Large intestine (tissue), 3 donors: ENCODE measurements at regions not wholly inside any gene's neighbourhood (a gene's known extent, or its start where the extent isn't known, plus 50 kb on each side); places are given as distances from the start of the nearest gene placed in this dataset.
"Not testable (repeated sequence)": the region's sequence is repeated elsewhere in the genome, so short reads cannot be mapped to it uniquely, and the experiment has no call there.

Source experiments
- DNase-seq, 2 donors: peaks; one replicate each; pipeline versions ENCODE4 v3.0.0 to v3.0.0-alpha.2; 2013
- H3K27ac ChIP-seq: one replicate; pipeline ENCODE4 v1.5.1; 2013; ENCODE audit warnings: low read length
- H3K27me3 ChIP-seq: 2 replicates; pipeline ENCODE4 v1.6.1; 2013; ENCODE audit warnings: low read length; ENCODE audit not compliant: control insufficient read depth, insufficient read depth
- H3K36me3 ChIP-seq: 2 replicates; pipeline ENCODE4 v1.6.1; 2013; ENCODE audit warnings: low read length; ENCODE audit not compliant: control insufficient read depth, insufficient read depth
- H3K4me1 ChIP-seq: one replicate; pipeline ENCODE4 v1.6.1; 2013; ENCODE audit warnings: low read length; ENCODE audit not compliant: control insufficient read depth, insufficient read depth
- H3K4me3 ChIP-seq: one replicate; pipeline ENCODE4 v1.5.1; 2013; ENCODE audit warnings: low read length
- H3K9me3 ChIP-seq: one replicate; pipeline ENCODE4 v1.6.1; 2013; ENCODE audit warnings: mild to moderate bottlenecking, low read depth, low read length, moderate library complexity; ENCODE audit not compliant: control insufficient read depth
- WGBS: methylation state at CpG from one replicate; pipeline ENCODE4 v1.1.5; 2013; ENCODE audit warnings: low lambda C conversion rate; ENCODE audit not compliant: insufficient coverage; 5-methylcytosine and 5-hydroxymethylcytosine counted together

- Histone ChIP-seq H3K27me3 (no peaks in the 10 kb centered on the region), H3K4me1 (no peaks in the 10 kb centered on the region), H3K9me3 (no peaks in the 10 kb centered on the region), H3K4me3 (no peak overlapping the region), H3K36me3 (no peaks in the 10 kb centered on the region), H3K27ac (no peak overlapping the region)
- no peak for DNase-seq
- WGBS, result no CpG with 5 or more reads among the region's 1 CpG
These were observed 106.3 kb upstream of the TCF4 start for GRCh38 chr18:55694291-55694690.

DNA sequence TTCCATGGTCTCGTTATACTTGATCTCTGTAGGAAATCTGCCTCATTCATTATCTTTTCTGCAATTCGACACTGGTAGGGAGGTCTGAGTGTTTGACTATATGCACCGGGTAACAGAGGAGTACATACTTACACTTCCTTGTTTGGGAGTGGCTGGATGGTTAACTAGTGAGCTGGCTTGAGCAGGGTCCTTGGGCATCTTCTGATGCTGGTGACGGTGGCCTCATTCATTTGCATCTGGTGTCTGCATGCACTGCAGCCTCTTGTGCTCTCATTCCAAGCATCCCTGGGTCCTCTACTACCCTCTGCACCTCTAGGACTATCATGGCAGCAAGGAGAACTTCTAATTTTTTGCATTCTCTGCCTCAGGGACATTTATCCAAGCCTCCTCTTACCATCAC, 100.0 kb upstream of the TCF4 start:
- H3K9me3 ChIP-seq, result no peaks in the 10 kb centered on the region
- no peak overlapping the region for H3K27ac ChIP-seq
- WGBS, result no CpG with 5 or more reads among the region's 4 CpGs
- H3K4me1 ChIP-seq, result no peaks in the 10 kb centered on the region
- no peaks in the 10 kb centered on the region for H3K27me3 ChIP-seq
- H3K4me3 ChIP-seq, result no peak overlapping the region
- H3K36me3 ChIP-seq, result no peaks in the 10 kb centered on the region
- no peak for DNase-seq

- WGBS, result 90% methylated on average over 2 of the region's 3 CpGs
- H3K9me3 ChIP-seq, result no peaks in the 10 kb centered on the region
- H3K36me3 ChIP-seq, result no peaks in the 10 kb centered on the region
- H3K4me1 ChIP-seq, result no peaks in the 10 kb centered on the region
- H3K27ac ChIP-seq, result no peak overlapping the region
- no peak overlapping the region for H3K4me3 ChIP-seq
- DNase-seq, result no peak
- no peaks in the 10 kb centered on the region for H3K27me3 ChIP-seq
These were observed 99.1 kb upstream of the TCF4 start for GRCh38 chr18:55687106-55687505.

DNA sequence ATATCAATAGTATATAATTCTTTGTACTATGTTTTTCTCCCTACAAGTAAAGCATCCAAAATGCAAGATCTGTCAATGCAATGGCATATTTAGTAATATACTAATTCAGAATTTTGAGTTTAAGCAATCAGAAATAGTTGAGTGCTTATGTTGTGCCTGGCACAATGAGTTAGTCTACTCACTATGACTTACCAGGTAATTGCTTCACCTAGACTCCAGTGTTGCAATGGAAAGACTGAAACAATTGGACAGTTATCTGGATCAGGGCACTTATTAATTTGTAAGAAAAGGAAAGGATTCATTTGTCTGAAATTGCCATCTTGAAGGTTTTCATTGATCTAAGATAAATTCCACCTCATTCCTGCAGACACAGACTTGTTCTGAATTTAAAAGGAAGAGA, 97.6 kb upstream of the TCF4 start:
- Histone ChIP-seq H3K4me3 (no peak overlapping the region), H3K27ac (no peak overlapping the region), H3K4me1 (no peaks in the 10 kb centered on the region), H3K36me3 (no peaks in the 10 kb centered on the region), H3K27me3 (no peaks in the 10 kb centered on the region), H3K9me3 (no peaks in the 10 kb centered on the region)
- no peak for DNase-seq

- DNase-seq, result no peak
- no CpG with 5 or more reads among the region's 12 CpGs for WGBS
- Histone ChIP-seq H3K36me3 (no peaks in the 10 kb centered on the region), H3K9me3 (no peaks in the 10 kb centered on the region), H3K4me1 (no peaks in the 10 kb centered on the region), H3K27ac (no peak overlapping the region), H3K4me3 (no peak overlapping the region), H3K27me3 (no peaks in the 10 kb centered on the region)
These were observed 84.8 kb upstream of the TCF4 start for GRCh38 chr18:55672574-55673361.

- H3K27me3 ChIP-seq, result no peaks in the 10 kb centered on the region
- H3K4me1 ChIP-seq, result no peaks in the 10 kb centered on the region
- no peak overlapping the region for H3K27ac ChIP-seq
- H3K9me3 ChIP-seq, result peaks cover 5% of the 10 kb centered on the region
- no peak overlapping the region for H3K4me3 ChIP-seq
- no peaks in the 10 kb centered on the region for H3K36me3 ChIP-seq
- 100% methylated on average over 1 of the region's 5 CpGs for WGBS
- DNase-seq, result no peak
These were observed 77.5 kb upstream of the TCF4 start for GRCh38 chr18:55665506-55665905.

- H3K27me3 ChIP-seq, DNase-seq, H3K27ac ChIP-seq, H3K36me3 ChIP-seq, H3K4me1 ChIP-seq, H3K4me3 ChIP-seq, H3K9me3 ChIP-seq: not testable (repeated sequence)
- 100% methylated on average over 3 of the region's 45 CpGs for WGBS
These were observed 76.9 kb upstream of the TCF4 start for GRCh38 chr18:55664758-55665400.

- H3K36me3 ChIP-seq, result no peaks in the 10 kb centered on the region
- DNase-seq, result no peak
- no peak overlapping the region for H3K4me3 ChIP-seq
- no peak overlapping the region for H3K27ac ChIP-seq
- no peaks in the 10 kb centered on the region for H3K27me3 ChIP-seq
- H3K9me3 ChIP-seq, result peaks cover 5% of the 10 kb centered on the region
- no peaks in the 10 kb centered on the region for H3K4me1 ChIP-seq
- WGBS, result 90% methylated on average over 2 of the region's 4 CpGs
These were observed 75.9 kb upstream of the TCF4 start for GRCh38 chr18:55663891-55664290.

DNA sequence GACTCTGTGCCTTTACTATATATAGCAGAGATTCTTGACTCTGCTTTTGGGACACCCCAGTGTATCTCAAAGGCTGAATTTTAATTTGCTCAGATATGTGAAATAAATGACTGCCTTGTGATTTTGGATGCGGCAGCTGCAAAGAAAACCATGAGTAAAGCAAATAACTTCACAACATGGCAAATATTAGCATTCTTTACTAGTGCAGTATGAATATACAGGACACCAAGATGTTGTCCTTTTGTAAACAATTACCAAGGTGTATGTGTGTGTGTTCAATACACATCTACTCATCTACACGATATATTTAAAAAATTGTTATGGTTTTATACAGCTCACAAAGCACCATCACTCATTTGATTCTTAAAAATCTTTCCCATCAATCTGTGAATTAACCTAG, 70.6 kb upstream of the TCF4 start:
- no peak for DNase-seq
- Histone ChIP-seq H3K27me3 (no peaks in the 10 kb centered on the region), H3K4me3 (no peak overlapping the region), H3K36me3 (no peaks in the 10 kb centered on the region), H3K4me1 (no peaks in the 10 kb centered on the region), H3K9me3 (no peaks in the 10 kb centered on the region), H3K27ac (no peak overlapping the region)
- 86% methylated on average over 1 of the region's 2 CpGs for WGBS

DNA sequence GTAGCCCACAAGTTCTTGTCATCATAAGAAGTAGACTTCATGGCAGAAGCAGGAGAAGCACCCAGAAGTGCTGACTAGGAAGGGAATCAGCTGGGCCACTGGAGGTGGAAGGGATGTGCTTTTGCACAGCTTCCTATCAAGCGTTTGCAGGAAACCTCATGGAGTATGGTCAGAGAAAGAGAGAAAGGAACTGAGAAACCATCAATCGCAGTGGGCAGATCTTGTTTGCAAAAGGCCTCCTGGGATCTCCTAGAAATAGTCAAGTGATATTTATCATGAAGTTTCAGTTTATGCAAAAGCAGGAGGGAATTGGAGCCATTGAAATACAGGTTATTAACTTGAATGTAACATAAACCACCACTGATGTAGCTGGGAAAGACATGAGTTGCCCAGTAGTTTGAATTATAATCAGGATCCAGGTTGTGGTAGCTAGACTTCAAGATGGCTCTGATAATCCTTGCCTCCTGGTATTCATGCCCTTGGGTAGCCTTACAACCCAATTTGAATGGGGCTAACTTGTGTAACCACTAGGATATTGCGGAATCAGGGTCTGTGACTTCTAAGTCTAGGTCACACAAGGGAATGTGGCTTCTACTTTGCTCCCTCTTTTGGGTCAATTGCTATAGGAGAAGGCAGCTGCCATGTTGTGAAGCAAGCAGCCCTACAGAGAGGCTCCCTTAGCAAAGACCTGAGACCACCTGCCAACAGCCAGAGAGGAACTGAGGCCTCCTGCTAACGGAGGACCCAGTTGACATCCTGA, 69.8 kb upstream of the TCF4 start:
- no peak overlapping the region for H3K4me3 ChIP-seq
- no peaks in the 10 kb centered on the region for H3K4me1 ChIP-seq
- H3K9me3 ChIP-seq, result no peaks in the 10 kb centered on the region
- no peaks in the 10 kb centered on the region for H3K36me3 ChIP-seq
- 92% methylated on average over 2 of the region's 4 CpGs for WGBS
- no peak for DNase-seq
- H3K27me3 ChIP-seq, result no peaks in the 10 kb centered on the region
- H3K27ac ChIP-seq, result no peak overlapping the region
